Epithelial cell of esophagus (primary cell): ENCODE measurements at regions not wholly inside any gene's neighbourhood (a gene's known extent, or its start where the extent isn't known, plus 50 kb on each side); places are given as distances from the start of the nearest gene placed in this dataset.

Experiments
- DNase-seq: peaks from one replicate; pipeline ENCODE4 v3.0.0; 2010; ENCODE audit warnings: low read depth
- H3K4me3 ChIP-seq: 2 replicates; pipeline ENCODE4 v1.5.1; 2011; ENCODE audit warnings: mild to moderate bottlenecking, low read length, control low read depth
- CTCF ChIP-seq: IDR thresholded peaks from 2 replicates; pipeline ENCODE4 v1.5.1; 2011; ENCODE audit warnings: low read depth, mild to moderate bottlenecking, low read length, control low read depth, inconsistent platforms; ENCODE audit not compliant: insufficient read depth; ENCODE audit errors: missing control alignments

- H3K4me3 ChIP-seq: no peak overlapping the region
- DNase-seq: no peak
- no peak for TF ChIP-seq CTCF
Observed at GRCh38 chr20:19078448-19079373, 133.7 kb upstream of the SLC24A3 start.

GRCh38 chr20:19079536-19080299 is 132.7 kb upstream of the SLC24A3 start:
- H3K4me3 ChIP-seq: no peak overlapping the region
- peak; percentile 22 for DNase-seq
- TF ChIP-seq CTCF: no peak

GRCh38 chr20:19081937-19082336 is 130.5 kb upstream of the SLC24A3 start:
- DNase-seq: no peak
- TF ChIP-seq CTCF: no peak
- no peak overlapping the region for H3K4me3 ChIP-seq

- no peak overlapping the region for H3K4me3 ChIP-seq
- no peak for DNase-seq
- no peak for TF ChIP-seq CTCF
Observed at GRCh38 chr20:19083136-19083621, 129.3 kb upstream of the SLC24A3 start.

GRCh38 chr20:19090332-19090731 is 122.1 kb upstream of the SLC24A3 start:
- no peak overlapping the region for H3K4me3 ChIP-seq
- TF ChIP-seq CTCF: no peak
- no peak for DNase-seq

- no peak for DNase-seq
- TF ChIP-seq CTCF: no peak
Observed at GRCh38 chr20:19094959-19095541, 117.4 kb upstream of the SLC24A3 start.

More at GRCh38 chr20:19094959-19095541, 117.4 kb upstream of the SLC24A3 start:
- no peak overlapping the region for H3K4me3 ChIP-seq
